ENCODE measurements at regions not wholly inside any gene's neighbourhood (a gene's known extent, or its start where the extent isn't known, plus 50 kb on each side); places are given as distances from the start of the nearest gene placed in this dataset.
A peak's percentile ranks its signal among the peaks of the same experiment; 100 is the strongest.

DNA sequence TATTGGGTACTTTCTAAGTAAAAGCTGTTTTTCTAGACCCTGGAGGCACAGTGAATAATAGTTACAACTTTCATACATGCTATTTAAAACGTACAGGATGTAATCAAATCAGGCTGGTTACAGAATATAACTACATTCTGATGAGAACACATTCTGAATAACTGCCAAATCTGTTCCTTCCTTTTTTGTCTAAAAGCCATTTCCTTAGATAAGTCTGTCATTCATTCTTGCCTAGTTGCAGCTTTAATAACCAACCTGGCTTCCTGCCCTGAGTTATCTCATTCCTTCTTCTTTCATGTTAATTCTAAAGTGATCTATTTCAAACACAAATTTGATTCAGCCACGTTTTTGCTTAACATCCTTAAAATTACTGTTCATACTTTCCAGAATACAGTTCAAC, 189.7 kb upstream of the ITM2A start:
- Histone ChIP-seq H3K4me1 (ENCODE audit: low read depth) (peaks cover 2% of the 10 kb centered on the region), H3K4me3 (no peak overlapping the region), H3K36me3 (ENCODE audit: low read depth) (no peaks in the 10 kb centered on the region), H3K9me3 (no peaks in the 10 kb centered on the region)
- ATAC-seq (no peak), DNase-seq (no peak)
- TF ChIP-seq, protein P1, sequence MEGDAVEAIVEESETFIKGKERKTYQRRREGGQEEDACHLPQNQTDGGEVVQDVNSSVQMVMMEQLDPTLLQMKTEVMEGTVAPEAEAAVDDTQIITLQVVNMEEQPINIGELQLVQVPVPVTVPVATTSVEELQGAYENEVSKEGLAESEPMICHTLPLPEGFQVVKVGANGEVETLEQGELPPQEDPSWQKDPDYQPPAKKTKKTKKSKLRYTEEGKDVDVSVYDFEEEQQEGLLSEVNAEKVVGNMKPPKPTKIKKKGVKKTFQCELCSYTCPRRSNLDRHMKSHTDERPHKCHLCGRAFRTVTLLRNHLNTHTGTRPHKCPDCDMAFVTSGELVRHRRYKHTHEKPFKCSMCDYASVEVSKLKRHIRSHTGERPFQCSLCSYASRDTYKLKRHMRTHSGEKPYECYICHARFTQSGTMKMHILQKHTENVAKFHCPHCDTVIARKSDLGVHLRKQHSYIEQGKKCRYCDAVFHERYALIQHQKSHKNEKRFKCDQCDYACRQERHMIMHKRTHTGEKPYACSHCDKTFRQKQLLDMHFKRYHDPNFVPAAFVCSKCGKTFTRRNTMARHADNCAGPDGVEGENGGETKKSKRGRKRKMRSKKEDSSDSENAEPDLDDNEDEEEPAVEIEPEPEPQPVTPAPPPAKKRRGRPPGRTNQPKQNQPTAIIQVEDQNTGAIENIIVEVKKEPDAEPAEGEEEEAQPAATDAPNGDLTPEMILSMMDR (IDR thresholded peaks at IDR 0.05), result no peak
- intact Hi-C loops (cut with DNase I, micrococcal nuclease), result no loop called here

DNA sequence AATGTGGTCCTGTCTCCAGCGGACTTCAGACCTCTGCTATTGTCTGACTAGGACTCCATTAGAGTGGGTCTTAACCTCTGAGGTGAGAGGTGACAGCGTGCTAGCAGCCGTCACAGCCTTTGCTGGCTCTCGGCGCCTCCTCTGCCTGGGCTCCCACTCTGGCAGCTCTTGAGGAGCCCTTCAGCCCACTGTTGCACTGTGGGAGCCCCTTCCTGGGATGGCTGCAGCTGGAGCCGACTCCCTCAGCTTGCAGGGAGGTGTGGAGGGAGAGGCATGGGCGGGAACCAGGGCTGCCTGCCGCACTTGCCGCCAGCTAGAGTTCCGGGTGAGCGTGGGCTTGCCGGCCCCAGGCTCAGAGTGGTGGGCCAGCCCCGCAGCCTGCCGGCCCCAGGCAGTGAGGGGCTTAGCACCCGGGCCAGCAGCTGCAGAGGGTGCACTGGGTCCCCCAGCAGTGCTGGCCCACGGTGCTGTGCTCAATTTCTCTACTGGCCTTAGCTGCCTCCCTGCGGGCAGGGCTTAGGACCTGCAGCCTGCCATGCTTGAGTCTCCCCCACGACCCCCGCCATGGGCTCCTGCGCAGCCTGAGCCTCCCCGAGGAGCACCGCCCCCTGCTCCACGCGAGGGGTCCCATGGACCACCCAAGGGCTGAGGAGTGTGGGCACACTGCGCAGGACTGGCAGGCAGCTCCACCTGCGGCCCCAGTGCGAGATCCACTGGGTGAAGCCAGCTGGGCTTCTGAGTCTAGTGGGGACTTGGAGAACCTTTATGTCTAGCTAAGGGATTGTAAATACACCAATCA, 163.4 kb upstream of the ITM2A start:
- ATAC-seq, result no peak
- no peaks in the 10 kb centered on the region for H3K4me1 ChIP-seq (ENCODE audit: low read depth)
- intact Hi-C loops (cut with DNase I, micrococcal nuclease), result no loop called here
- TF ChIP-seq, protein P1 (IDR thresholded peaks at IDR 0.05), result no peak
- no peaks in the 10 kb centered on the region for H3K36me3 ChIP-seq (ENCODE audit: low read depth)
- no peaks in the 10 kb centered on the region for H3K9me3 ChIP-seq
- no peak for DNase-seq
- H3K4me3 ChIP-seq, result no peak overlapping the region

DNA sequence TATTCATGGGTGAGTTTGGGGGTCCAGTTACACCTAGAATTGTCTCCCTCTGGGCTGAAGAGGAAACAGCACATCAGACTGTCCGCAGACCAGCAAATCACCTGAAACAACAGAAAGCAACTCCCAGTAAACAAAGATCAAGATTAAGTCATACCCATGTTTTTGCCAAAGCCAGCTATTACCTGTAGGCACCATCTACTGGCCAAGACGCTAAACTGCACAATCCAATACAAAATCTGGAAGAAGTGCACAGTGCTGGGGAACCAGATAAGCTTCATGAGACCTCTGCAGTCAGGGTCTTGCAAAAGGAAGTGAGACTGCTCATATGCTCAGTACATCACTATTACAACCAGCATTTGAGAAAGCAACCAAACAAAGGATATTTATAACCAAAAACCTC, 157.5 kb upstream of the ITM2A start:
- intact Hi-C loops (cut with DNase I, micrococcal nuclease), result no loop called here
- no peak overlapping the region for H3K4me3 ChIP-seq
- no peaks in the 10 kb centered on the region for H3K4me1 ChIP-seq (ENCODE audit: low read depth)
- TF ChIP-seq, protein P1 (IDR thresholded peaks at IDR 0.05), result no peak
- peak; percentile 64 for ATAC-seq
- no peaks in the 10 kb centered on the region for H3K9me3 ChIP-seq
- DNase-seq, result no peak
- no peaks in the 10 kb centered on the region for H3K36me3 ChIP-seq (ENCODE audit: low read depth)

DNA sequence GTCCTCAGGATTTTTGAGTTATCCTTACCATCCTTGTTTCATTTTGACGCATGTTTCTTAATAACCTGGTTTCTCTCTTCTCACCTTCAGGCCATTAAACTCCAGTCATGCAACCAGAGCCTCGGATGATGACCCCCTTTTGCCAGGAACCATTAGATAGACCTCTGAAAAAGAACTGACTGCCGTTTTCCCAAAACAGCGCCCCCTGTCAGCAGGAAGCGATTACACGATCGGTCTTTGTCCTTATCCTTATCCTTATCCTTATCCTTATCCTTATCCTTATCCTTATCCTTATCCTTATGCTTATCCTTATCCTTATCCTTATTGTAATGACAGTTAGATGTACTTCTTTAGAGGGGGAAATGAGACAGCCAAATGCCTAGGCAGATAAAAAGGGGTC, 148.4 kb upstream of the ITM2A start:
- no peak for DNase-seq
- no peak for ATAC-seq
- TF ChIP-seq, protein P1 (IDR thresholded peaks at IDR 0.05), result no peak
- intact Hi-C loops (cut with DNase I, micrococcal nuclease), result no loop called here
- no peak overlapping the region for H3K4me3 ChIP-seq
- no peaks in the 10 kb centered on the region for H3K4me1 ChIP-seq (ENCODE audit: low read depth)
- H3K36me3 ChIP-seq (ENCODE audit: low read depth), result no peaks in the 10 kb centered on the region
- H3K9me3 ChIP-seq, result no peaks in the 10 kb centered on the region

DNA sequence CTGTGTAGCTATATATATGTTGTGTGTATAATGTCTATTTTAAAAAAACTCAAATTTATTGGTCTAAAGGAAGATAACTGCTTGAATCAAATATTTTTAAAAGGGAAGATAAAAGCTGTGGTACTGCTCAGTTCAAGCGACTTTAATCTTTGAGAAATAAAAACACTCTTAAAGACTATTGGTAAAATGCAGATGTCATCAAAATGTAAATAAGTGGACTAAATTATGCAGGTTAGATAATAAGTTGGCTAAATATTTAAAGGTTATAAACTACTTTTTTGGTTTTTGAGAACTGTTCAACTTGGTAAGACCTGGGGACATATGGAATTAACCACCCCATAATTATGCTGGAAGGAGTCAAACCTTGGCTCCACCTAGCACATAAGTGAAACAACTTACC, 144.7 kb upstream of the ITM2A start:
- DNase-seq (no peak), ATAC-seq (no peak)
- Histone ChIP-seq H3K36me3 (ENCODE audit: low read depth) (no peaks in the 10 kb centered on the region), H3K4me3 (no peak overlapping the region), H3K9me3 (no peaks in the 10 kb centered on the region), H3K4me1 (ENCODE audit: low read depth) (no peaks in the 10 kb centered on the region)
- TF ChIP-seq, protein P1 (IDR thresholded peaks at IDR 0.05), result no peak
- intact Hi-C loops (cut with DNase I, micrococcal nuclease), result no loop called here

Data from mucosa of descending colon (tissue), 3 donors.